SHP77 (cell line): ENCODE measurements at regions not wholly inside any gene's neighbourhood (a gene's known extent, or its start where the extent isn't known, plus 50 kb on each side); places are given as distances from the start of the nearest gene placed in this dataset.
A peak's percentile ranks its signal among the peaks of the same experiment; 100 is the strongest.

ENCODE experiments used
- DNase-seq, 2 experiments: peaks; one replicate each; lab custom pipeline; 2025; lab: John Stamatoyannopoulos, UW

DNA sequence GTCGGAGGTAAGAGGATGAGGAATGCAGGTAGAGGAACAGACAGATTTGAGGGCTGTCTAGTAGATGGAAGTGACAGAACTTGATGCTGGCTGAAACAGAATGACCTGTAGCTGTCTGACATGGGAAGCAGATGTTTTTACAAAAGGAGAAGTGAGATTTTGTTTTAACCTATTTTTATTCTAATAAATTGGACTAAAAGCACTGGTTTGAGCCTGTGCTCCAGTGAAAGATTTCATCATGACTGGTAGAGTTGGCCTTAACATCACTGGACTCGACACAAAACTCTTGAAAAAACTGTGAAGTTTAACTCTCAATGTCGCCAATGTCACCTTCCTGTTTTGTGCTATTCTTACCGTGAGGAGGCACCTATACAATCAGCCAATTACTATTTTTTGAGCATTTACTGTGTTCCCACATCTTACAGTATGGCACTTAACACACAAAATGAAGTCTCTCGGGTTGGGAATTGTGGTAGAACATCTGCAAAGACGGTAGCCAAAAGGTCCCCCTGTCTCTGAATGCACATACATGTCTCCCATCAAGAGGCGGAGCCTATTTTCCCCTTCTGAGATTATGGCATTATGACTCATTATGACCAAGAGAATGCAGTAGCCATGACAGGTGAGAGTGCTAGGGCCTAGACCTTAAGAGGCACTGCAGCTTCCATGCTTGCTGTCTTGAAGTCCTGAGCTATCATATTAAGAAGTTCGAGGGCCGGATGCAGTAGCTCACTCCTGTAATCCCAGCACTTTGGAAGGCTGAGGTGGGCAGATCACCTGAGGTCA lies 93.2 kb downstream of the FOXF2 start:
- DNase-seq: no peak

DNA sequence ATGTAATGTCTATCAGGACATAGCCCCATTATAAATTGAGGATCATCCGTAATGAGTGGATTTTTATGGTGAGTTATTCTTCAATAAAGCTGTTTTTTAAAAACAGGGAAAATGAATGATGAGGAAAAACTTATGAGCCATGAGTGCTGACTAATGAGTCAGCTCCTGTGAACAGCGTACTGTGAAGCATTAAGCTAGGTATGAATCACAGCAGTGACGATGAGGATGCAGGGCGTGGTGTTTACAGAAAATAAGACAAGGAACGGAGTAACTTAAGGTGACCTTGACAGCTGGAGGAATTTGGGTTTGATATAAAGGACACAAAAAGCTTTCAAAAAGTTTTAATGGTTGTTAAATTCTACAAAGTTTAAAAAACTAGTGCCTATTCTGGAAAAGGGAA lies 96.3 kb downstream of the FOXF2 start:
- no peak for DNase-seq

DNA sequence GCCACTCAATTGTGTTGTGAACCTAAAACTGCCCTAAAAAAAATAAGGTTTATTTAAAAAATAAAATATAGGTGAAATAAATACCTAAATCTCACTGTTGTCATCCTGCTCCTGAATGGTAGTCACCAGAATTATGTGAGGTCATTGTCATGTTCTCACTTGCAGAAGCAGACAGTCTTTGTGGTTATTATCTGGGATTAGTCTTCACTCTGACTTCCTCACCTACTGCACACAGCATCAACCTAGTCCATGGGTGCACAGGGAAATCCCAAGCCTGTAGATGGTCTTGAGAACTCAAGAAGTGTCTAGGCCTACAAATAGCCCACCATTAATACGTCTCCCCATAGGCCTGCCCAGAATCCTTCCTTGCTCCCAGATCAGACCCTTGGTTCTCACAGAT lies 97.0 kb downstream of the FOXF2 start:
- no peak for DNase-seq

DNA sequence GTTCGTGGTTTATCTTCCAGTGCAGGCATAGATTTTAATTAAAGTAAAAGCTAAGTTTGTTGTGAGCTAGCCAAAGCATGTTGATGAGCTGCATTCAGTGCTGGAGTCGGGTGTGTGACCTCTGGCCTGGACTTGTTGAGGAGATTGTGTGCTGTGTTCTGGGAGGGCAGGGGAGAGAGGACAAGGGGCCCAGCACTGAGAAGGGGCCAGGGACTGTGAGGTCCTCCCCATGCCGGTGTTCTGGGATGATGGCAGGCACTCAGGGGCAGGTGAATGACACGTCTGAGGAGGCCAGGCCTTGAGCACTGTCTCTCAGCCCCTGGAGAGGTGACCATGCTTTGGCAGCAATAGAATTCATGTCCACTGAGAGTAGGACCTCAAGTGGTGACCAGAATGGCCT lies 97.9 kb downstream of the FOXF2 start:
- DNase-seq: no peak

DNA sequence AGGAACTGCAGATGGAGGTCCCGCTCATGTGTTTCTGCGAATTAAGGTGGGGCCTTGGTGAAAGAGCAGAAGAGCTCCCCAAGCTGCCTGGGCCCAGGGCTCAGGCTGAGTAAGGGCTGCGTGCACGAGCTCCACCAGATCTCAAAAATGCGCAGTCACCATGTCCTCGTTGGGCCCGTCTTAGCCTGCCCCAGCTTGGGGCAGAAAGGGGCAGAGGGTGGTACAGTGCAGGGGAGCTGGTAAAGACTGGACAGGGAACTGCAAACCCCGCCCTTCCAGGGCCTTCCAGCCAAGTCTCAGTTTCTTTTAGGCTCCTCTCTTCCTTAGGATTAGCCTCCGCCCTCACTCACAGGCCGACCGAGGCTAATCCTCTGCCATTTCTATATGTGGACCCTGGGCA lies 101.6 kb downstream of the FOXF2 start:
- no peak for DNase-seq

DNA sequence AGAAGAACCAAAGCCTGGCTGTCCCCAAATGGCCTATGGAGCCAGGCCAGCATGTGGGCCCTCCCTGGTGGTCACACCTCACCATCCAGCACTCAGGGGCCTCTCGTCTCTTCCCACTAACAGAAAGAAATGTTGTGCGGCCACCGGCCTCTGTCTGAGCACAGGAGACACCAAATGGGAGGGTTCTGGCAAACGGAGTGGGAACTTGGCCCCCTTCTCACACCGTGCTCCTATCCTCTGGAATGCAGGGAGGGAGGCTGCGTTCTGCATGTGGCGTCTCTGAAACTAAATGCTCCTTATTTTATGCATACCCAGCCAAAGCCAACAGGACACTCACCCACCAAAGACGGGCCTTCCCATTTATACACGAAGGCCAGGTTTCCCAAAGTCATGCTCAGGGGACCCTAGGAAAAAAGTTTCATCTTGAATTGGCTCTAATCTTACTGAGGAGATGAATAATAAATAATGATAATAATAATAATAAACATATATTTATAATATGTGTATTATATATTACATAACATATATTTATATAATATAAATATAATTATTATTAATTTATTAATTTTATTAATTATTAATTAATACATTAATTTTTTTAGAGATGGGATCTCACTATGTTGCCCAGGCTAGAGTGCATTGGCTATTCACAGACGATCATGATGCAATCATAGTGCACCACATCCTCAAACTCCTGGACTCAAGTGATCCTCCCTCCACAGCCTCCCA lies 102.4 kb downstream of the FOXF2 start:
- DNase-seq: no peak

DNA sequence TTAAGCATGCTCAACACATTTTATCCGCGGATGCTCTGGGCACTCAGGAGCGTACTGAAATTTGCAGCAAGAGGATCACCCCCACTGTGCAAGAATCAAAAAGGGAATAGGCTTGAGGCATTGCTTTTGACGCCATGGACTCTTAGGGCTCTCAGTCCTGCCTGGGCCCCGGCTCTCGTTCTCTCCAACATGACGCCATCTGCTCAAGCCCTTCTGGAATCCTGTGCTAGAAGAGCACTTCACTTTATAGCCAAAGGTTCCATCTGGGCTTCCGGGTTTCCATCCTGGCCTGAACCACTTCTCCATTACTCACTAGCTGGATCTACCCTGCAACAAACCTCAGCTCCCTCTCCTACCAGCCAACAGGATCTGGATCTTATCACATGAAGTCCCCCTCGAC lies 105.3 kb downstream of the FOXF2 start:
- peak in 1 of 2 experiments; percentile 13 for DNase-seq

DNA sequence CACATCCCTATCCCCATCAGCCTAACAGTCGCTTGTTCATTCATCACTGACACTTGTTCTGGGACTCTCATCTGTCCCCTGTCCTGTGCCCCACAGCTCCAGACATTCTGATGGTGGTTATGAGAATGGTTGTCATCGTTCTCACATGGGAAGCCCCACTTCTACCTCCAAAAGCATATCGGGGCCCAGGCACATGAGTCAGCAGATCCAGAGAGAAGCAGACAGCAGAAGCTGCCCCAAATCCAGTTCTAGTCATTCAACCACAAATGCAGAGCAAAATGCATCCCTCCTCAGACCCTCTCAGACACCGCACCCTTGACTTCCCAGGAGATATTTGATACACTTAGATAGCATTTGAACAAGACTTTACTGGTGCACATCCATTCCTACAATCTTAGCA lies 106.0 kb downstream of the FOXF2 start:
- no peak for DNase-seq

DNA sequence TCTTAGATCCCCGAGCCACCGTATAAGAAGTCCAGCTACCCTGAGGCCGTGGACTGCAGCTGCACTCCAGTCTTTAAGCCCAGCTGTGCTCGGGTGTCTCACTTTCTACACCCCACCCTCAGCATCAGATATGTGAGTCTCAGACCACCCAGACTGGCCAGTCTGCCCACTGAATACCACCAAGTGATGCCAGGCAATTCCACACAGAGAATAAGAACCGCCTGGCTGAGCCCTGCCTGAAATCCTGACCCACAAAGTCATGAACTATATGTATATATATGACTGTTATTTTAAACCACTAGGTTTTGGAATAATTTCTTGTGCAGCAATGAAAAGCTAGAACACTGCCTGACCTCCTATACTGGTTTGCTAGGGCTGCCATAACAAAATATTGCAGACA lies 106.7 kb downstream of the FOXF2 start:
- DNase-seq: no peak

DNA sequence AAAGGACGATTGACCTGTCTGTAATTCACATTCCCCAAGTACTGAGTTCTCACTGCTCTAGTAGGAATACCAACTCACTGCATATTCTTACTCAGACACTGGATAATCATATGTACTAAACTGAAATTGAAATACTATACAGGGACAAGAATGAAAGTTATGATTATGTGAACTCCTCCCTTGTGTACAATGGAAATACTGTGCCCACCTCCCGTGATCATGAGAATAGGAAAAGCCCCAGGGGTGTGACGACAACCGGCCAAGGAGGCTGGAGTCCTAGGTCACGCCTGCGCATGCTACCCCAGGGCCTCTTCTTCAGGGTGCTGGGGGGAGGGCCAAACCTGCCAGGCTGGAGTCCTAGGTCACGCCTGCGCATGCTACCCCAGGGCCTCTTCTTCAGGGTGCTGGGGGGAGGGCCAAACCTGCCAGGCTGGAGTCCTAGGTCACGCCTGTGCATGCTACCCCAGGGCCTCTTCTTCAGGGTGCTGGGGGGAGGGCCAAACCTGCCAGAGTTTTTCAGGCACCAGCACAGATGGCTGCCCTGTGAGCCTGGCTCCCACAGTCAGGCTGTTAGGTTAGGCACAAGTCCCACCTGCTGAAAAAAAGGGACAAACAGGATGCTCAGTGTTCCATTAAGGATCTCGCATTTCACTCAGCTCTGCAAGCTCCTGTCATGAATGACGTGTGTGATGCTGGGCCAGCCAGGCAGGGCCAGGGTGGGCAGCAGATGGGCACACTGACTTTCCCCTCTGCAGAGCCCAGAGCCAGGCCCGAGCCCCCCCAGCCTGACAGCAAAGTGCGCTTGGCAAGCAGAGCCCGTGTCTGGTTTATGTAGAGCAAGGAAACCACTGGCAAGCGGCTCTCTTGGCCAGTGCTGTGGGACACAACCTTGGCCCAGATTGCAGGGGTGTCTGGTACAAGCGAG lies 107.7 kb downstream of the FOXF2 start:
- DNase-seq: no peak

DNA sequence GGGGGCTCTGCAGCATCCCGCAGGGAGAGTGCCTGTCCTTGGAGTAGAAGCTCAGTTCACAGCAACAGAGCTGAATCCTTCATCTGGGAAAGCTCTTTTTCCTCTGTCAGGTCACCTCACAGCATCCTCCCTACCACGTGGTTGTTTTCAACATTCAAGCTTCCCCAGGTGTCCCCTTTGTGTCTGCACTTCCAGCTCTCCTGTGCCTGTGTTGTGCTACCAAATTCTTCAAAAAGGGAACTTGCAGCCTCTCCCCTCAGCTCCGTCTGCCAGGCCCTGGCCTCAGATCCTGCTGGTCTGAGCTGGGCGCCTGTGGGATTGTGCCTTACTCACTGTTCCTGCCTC lies 108.4 kb downstream of the FOXF2 start:
- no peak for DNase-seq

DNA sequence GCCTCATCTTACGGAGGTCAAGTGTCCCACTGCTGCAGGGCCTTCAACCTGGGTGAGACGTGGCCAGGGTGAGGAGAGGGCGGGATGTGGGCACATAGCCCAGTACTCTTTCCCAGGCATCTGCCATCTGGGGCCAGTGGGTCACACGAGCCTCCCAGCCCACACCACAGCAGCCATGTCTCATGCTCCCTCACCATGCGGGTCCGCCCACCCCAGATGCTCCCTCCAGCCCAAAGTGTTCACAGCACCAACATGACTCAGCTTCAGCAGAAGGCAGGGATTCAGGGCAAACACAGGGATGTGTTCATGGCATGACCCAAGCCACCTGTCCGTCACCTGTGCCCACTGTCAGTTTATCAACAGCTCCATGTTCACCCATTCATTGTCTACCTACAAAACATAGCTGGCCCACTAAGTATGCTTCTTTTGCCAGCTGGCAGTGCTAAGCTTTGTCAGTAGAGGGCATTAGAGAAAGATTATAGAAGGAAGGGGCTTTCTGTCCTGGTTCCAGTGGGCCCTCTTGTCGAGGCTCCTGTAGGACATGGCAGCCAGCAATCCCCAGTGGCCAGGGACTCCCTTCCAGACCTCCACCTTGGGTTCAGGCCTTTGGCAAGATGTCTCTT lies 109.2 kb downstream of the FOXF2 start:
- DNase-seq: peak in 1 of 2 experiments; percentile 28

DNA sequence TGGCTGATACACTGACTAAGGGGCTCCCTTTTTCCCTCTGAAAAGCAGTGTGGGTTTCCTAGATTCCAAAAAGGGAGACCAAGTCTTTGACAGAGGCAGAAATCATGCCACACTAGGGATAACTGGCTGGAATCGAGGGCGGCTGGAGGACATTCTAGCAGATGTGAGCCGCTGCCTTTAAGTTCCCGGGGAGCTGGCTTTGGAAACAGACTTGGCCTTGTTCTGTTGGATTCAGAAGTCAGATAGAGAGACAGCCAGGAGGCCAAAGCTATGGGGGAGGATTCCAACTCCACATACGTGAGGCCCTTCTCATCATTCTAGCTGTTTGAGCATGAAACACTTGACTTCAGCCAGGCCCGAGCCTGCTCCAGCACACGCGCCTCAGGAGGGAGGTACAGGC lies 109.9 kb upstream of the FOXC1 start:
- DNase-seq: no peak

DNA sequence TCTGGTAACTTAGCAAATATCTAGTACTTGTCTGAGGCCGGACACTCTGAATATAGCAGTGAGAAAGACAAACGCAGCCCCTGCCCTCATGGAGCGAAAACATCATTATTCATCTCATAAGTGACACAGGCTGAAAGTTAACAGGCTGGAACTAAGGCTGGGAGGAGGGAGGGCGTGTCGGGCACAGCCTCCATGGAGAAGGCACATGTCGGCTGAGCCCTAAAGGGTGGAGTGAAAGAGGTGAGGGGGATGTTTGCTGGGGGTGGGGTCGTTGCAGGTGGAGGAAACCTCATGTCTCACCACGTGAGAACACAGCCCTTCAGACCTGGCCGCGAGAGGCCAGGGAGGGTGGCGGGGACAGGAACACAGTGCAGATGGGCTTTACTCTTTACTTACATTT lies 108.8 kb upstream of the FOXC1 start:
- no peak for DNase-seq

DNA sequence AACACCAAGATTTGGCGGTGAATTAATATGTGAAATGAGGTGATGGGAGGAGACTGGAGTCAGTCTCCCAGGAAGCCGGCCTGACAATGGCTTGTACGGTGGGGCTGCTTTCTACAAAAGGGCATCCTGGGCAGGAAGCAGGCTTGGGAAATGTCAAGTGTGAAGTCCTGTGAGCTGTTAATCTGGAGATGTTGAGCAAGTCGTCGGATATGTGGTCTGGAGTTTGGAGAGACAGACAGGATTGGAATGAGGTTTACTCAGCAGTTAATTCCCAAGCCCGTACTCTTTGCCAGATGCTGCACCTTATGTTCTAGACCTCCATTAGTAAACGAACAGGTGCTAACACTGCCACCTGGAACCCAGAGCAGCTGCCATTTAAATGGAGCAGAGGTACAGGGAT lies 107.7 kb upstream of the FOXC1 start:
- no peak for DNase-seq

DNA sequence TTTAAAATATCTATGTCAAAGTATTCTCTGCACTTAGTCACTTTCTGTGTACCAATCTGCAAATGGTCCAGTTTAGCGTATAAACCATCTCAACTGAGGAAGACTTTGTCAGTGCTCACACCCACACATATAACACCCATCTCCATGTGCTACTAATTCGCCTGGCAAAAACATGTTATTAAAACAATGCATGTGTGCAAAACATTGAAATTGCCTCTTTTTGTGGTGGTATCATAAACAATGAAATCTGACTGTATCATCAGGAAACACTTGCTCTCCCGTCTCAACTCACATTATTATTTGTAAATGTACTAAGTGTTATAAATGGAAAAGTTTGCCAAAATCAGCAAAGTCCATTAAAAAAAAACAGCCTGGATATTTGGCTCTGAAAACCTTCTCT lies 105.9 kb upstream of the FOXC1 start:
- DNase-seq: no peak

DNA sequence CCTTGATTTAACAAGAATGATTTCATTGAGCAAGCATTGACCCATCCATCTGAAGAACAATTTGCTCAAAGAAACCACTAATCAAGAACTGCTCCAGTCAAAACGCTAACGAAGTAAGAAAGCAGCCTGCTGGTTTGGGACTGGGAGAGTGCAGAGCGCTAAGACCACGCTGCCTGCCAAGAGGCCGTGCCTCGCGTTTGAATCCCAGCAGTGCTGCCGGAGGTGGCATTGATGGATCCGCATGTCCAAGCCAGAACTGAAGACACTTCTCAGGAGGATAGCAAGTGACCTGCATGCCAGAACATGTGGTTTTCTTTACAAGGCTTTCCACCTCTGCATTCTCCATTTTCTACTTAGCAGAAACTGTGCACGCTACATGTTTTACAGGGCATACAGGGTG lies 105.2 kb upstream of the FOXC1 start:
- no peak for DNase-seq

DNA sequence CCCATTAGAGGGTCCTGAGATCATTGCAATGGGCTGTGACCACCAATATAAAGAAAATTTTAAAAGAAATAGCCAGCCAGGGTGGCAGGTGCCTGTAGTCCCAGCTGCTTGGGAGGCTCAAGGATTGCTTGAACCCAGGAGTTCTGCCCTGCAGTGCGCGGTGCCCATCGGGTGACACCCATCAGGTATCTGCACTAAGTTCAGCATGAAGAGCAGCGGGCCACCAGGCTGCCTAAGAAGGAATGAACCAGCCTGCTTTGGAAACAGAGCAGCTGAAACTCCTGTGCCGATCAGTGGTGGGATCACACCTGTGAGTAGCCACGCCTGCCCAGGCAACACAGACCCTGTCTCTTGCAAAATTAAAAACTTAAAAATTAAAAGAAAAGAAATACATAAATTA lies 102.5 kb upstream of the FOXC1 start:
- DNase-seq: no peak

DNA sequence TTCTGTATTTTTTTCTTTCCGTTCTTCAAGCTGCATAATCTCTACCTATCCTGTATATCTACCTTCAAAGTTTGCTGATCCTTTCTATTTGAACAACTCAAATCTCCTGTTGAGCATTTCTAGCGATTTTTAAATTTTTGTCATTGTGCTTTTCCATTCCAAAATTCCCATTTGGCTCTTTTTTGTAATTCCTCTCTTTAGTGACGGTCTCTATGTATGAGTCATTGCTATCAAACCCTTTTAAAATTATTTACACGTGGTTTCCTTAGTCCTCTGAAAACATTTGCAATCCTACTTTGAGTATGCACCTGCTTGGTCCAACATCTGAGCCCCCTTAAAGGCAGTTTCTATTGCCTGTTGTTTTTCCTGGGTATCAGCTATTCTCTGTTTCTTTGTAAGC lies 100.5 kb upstream of the FOXC1 start:
- DNase-seq: no peak

DNA sequence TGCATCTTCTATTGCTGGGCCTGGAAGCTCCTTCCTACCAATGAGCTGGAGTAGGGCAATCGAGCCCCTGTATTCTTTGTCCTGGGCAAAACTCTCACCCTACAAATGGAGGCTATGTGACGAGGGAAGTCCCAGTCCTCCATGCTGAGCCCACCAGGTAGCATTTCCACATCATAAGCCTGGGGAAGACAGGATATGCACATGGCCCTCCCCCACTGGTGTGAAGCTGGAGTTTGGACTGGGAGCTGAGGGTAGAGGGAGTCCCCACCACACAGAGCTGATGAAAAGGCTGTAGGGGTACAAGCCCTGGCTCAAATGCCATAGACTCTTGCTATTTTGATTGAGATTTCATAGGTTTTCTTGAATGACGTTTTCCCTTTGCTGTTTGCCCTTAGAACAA lies 99.5 kb upstream of the FOXC1 start:
- DNase-seq: no peak

DNA sequence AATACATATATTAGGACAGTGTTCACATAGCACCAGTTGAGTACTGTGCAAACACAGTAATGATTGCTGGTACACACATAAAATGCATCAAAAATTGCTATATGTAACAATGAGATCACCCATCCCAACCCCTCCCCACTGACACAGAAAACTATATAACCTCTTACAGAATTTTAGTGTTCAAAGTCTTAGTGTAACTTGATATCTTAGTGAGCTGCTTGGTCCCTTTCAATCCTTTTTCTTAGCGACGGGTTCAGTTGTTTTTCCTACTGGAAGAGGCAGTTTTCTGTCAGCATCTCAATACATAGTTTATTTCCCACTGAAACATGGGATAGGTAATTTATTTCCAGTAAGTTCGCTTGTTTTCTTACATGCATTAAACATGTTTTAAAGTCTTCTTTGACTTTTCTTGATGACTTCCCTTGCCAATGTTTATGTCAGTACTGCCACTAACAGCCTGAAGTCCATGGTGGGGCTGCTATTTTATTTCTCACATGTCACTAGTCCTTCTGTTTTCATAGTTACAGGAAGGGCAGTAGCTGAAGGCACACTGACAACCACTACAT lies 96.4 kb upstream of the FOXC1 start:
- DNase-seq: no peak

DNA sequence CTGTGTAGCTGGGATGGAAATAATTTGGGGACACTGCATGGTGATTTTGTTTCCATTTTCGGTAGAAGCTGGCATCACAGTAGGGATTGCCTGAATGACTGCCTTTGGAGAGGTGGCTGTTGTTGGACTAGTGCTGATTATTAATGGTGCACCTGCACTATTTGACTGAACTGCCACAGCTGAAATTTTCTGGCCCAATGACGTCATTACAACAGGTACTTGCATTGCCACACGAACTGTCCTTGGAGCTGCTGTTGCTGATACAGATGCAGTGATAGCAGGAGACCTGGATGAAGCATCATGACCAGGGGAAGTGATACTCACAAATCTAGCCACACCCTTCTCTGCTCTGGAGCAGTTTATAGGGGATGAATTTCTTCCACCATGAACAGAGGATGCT lies 95.6 kb upstream of the FOXC1 start:
- DNase-seq: no peak
